M059J (cell line): ENCODE measurements at regions not wholly inside any gene's neighbourhood (a gene's known extent, or its start where the extent isn't known, plus 50 kb on each side); places are given as distances from the start of the nearest gene placed in this dataset.

Source experiments
- DNase-seq: peaks from one replicate; pipeline ENCODE4 v3.0.0-alpha.2; 2012; ENCODE audit warnings: low read depth

DNA sequence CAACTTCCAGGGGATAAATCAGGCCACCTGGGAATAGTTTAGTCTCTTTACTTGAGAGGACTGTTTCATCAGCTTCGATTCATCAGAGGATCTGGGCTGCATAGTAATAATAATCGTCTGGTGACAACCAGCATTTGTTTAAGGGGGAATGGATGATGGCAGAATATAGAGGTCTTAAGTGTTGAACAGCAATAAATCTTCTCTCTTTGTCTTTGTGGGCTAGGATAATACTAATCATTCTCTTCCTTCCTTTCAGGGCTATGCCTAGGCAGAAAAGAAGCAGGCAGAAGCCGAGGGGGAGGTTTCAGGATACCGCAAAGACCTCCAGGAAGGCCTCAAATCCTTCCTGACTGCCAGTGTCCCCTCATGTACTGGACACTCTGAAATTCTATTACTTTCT is 150.4 kb upstream of the GAREM1 start:
- DNase-seq, result no peak

GRCh38 chr18:32618546-32618945 is 147.9 kb upstream of the GAREM1 start:
- no peak for DNase-seq

DNA sequence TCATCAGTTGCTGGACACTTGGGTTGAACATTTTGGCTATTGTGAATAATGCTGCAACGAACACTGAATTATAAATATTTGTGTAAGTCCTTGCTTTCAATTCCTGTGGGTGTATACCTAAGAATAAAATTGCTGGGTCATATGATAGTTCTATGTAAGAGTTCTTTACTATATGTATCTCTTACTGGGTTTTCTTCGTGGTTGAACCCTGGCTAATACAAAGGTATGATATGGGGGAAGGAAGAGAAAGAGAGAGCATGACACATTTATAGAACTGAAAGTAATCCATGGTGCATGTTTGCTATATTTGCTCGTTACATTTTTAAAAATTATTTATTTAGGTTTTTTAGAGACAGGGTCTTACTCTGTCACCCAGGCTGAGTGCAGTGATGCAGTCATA is 143.1 kb upstream of the GAREM1 start:
- no peak for DNase-seq

GRCh38 chr18:32612651-32613050 is 142.0 kb upstream of the GAREM1 start:
- no peak for DNase-seq

- no peak for DNase-seq
These were observed 139.5 kb upstream of the GAREM1 start for GRCh38 chr18:32610176-32610575.

GRCh38 chr18:32607816-32608215 is 137.1 kb upstream of the GAREM1 start:
- DNase-seq, result no peak

- DNase-seq, result no peak
These were observed 127.5 kb upstream of the GAREM1 start for GRCh38 chr18:32598144-32598543.

DNA sequence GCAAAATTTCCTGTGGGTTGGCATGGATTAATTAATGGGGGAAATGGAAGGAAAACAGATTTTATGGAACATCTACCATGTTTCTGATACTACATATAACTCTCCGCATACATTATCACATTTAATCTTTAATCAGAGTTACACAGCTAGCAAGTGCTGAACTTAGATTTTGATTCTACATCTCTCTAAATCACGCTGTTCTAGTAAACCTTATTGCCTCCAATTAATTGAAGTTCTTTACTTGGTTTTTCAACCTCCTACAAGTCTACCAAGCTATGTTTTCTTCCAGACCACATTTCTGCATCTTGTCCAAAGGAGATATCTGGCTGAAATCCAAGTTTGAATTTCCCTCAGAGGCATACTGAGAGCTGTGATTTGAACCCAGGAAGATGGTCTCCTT is 125.8 kb upstream of the GAREM1 start:
- DNase-seq, result no peak

GRCh38 chr18:32595832-32596231 is 125.2 kb upstream of the GAREM1 start:
- no peak for DNase-seq

GRCh38 chr18:32588191-32588590 is 117.5 kb upstream of the GAREM1 start:
- no peak for DNase-seq

GRCh38 chr18:32583431-32583830 is 112.7 kb upstream of the GAREM1 start:
- DNase-seq, result no peak

DNA sequence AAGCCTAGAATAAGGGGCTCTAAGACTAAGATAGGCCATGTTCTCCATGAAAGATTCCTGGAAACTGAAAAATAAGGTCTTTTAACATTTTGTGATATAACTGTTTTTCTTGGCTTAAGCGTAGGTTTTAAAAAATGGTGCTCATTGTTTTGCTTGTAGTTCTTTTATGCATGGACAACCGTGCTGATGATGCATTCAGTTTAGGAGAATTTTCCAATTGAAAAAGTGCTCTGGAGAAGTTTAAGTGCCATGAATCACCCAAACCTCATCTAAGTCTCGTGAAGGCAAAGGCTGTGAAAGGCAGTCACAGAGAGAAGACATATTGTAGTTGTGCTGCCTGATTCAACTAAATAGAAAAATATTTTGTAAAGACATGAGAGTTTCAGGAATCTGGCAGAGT is 111.8 kb upstream of the GAREM1 start:
- no peak for DNase-seq

- DNase-seq, result no peak
These were observed 106.9 kb upstream of the GAREM1 start for GRCh38 chr18:32577561-32577960.

GRCh38 chr18:32576296-32576916 is 105.7 kb upstream of the GAREM1 start:
- DNase-seq, result no peak

GRCh38 chr18:32566960-32567359 is 96.3 kb upstream of the GAREM1 start:
- no peak for DNase-seq

GRCh38 chr18:32553640-32554365 is 83.1 kb upstream of the GAREM1 start:
- DNase-seq, result no peak

- DNase-seq, result no peak
These were observed 82.5 kb upstream of the GAREM1 start for GRCh38 chr18:32553174-32553573.

DNA sequence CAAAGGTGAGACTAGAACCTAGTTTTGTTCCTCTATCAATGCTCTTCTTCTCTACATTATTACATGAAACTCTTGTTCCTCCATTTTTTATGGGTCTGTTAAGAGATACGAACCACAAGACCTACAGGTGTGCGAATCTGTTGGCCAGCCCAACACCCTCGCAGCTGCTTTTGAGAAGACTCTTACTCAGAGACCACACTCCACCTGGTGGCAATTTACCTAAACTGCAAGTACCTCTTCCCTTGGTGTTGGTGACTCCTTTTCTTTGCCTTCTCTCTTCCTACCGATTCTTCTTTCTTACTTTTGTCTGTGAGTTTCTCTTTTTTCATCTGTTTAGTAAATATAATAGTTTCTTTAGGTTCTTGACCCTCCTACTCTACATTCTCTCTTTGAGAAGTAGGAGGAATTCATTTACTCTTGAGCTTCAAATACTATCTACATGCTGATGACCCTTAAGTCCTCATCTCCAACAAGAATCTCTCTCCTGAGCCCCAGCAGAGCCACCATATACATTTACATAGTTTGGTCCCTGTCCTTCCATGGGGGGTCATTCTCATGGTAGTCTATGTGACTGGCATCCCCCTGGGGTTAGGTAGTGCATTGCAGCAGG is 81.8 kb upstream of the GAREM1 start:
- peak; percentile 43 for DNase-seq

GRCh38 chr18:32550963-32551362 is 80.3 kb upstream of the GAREM1 start:
- DNase-seq, result no peak

DNA sequence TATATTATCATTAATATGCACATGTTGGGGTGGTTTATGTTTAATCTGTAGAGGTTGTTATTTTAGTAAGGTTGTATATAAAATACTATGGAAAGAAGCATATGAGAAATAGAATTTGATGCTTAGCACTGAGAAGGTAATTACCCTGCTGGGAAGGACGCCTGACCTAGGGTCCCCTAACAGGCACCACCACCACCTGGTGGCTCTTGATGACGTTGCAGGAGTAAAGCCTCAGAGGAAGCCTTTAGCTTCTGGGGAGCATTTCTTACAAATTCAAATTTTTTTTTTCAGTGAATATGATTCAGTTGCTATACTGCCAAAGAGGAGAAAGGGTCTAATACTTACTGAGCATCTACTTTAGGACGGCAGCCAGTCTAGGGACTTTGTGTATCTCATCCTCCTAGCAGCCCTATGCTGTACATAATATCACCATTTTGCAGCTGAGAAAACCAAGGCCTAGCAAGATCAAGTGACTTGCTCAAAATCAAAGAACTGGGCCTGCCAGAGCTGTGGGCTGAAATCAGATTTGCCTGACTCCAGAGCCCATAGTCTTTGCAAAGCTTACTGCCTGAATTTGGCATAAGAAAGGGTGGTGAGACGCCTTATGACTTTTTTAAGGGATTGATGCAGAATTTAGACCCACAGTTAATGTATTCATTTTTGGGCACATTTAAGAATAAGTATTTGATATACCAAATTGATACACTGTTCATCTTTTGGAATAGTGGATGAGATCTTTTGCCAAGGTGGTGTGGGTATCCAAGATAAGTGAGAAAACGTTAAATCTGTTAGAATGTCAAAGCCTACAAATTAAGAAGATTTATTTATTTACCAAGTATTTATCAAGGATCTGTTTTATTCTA is 78.8 kb upstream of the GAREM1 start:
- peak; percentile 28 for DNase-seq

DNA sequence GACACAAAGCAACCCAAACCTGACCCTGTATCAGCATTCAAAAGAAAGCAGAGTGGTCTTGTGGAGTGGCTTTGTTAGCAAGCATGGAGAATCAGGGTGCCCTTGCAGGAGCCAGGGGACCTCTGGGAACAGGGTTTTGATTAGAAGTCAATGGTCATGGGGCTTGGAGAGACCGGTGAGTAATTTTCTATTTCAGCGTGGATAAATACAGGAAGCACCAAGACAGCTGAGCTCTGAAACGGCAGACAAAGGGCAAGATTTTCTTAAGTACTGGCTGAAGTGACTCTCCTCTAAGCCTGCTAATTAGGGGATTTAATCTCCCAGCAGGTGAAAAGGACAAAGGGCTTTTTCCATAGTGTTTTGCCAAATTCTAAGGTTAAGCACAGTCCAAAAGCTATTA is 78.0 kb upstream of the GAREM1 start:
- DNase-seq, result no peak

- DNase-seq, result no peak
These were observed 74.9 kb upstream of the GAREM1 start for GRCh38 chr18:32545631-32546030.
